ENCODE measurements at regions not wholly inside any gene's neighbourhood (a gene's known extent, or its start where the extent isn't known, plus 50 kb on each side); places are given as distances from the start of the nearest gene placed in this dataset.

DNA sequence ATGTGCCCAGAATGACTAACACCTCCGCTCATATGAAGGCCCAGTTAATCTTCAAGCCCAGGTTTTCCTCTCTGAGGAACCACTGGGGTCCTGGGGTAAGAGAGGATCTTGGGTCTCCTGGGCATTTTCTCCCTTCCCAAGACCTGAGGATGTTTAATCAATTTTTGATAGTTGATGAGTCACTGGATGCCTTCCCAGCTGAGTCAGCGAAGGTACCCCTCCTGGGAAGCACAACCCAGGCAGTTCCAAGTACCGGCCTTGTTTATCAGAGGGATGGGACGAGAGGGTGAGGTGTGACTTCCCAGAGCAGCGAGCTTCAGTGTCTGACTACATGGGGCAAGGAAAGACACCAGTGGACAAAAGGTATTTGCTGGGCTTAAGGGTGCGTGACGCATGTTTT is 119.6 kb upstream of the IL12B start:
- Histone ChIP-seq H3K27ac (ENCODE audit: low read depth, low read length) (peak overlapping the region; percentile 26), H4K20me1 (ENCODE audit: insufficient read depth, low read length) (no peaks in the 10 kb centered on the region), H2AFZ (ENCODE audit: low read depth, low read length) (no peak overlapping the region), H3K79me2 (ENCODE audit: insufficient read depth, low read length) (no peaks in the 10 kb centered on the region), H3K9me3 (ENCODE audit: insufficient read depth, low read depth, low read length) (no peaks in the 10 kb centered on the region), H3K4me3 (ENCODE audit: insufficient read depth, low read depth, low read length) (no peak overlapping the region), H3K4me1 (ENCODE audit: insufficient read depth, low read length) (peaks cover 25% of the 10 kb centered on the region), H3K36me3 (ENCODE audit: insufficient read depth, low read length) (no peaks in the 10 kb centered on the region), H3K9ac (ENCODE audit: low read length) (no peak overlapping the region), H3K4me2 (ENCODE audit: low read length) (peak overlapping the region; percentile 7), H3K27me3 (ENCODE audit: insufficient read depth, low read length) (no peaks in the 10 kb centered on the region)
- FAIRE-seq (no peak), DNase-seq (ENCODE audit: low read depth) (peak; percentile 70)
- H3K4me3 Mint-ChIP-seq (ENCODE audit: unreplicated experiment), result no peak overlapping the region
- peaks cover 21% of the 10 kb centered on the region for H3K4me1 Mint-ChIP-seq (ENCODE audit: low read depth, unreplicated experiment)
- no peaks in the 10 kb centered on the region for H3K36me3 Mint-ChIP-seq (ENCODE audit: low read depth, unreplicated experiment)
- H3K27me3 Mint-ChIP-seq (ENCODE audit: low read depth, unreplicated experiment), result peaks cover 15% of the 10 kb centered on the region
- H3K9me3 Mint-ChIP-seq (ENCODE audit: unreplicated experiment), result no peaks in the 10 kb centered on the region
- H3K27ac Mint-ChIP-seq (ENCODE audit: unreplicated experiment), result no peak overlapping the region
- TF ChIP-seq, protein P1, sequence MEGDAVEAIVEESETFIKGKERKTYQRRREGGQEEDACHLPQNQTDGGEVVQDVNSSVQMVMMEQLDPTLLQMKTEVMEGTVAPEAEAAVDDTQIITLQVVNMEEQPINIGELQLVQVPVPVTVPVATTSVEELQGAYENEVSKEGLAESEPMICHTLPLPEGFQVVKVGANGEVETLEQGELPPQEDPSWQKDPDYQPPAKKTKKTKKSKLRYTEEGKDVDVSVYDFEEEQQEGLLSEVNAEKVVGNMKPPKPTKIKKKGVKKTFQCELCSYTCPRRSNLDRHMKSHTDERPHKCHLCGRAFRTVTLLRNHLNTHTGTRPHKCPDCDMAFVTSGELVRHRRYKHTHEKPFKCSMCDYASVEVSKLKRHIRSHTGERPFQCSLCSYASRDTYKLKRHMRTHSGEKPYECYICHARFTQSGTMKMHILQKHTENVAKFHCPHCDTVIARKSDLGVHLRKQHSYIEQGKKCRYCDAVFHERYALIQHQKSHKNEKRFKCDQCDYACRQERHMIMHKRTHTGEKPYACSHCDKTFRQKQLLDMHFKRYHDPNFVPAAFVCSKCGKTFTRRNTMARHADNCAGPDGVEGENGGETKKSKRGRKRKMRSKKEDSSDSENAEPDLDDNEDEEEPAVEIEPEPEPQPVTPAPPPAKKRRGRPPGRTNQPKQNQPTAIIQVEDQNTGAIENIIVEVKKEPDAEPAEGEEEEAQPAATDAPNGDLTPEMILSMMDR (IDR thresholded peaks at IDR 0.05; ENCODE audit: insufficient read depth, low read depth, low read length), result no peak
- TF ChIP-seq EZH2 (IDR thresholded peaks at IDR 0.05; ENCODE audit: insufficient read depth, low read length), result no peak

DNA sequence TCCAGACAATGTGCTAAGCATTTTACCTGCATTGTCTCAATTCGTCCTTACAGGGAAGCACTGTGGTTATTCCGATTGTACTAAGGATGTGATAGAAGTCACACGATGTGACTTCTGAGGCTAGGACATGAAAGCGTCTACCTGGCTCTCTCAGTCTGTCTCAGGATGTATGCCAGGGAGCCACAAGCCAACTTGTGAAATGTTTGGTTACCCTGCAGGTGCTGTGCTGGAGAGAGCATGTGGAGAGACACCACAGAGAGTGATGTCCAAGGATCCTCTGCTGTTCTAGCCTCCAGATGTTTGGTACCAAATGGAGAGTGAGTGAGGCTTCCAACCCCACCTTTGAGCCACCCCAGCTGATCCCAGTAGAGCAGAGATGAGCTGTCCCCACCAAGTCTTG is 120.1 kb upstream of the IL12B start:
- TF ChIP-seq, protein P1 (IDR thresholded peaks at IDR 0.05; ENCODE audit: insufficient read depth, low read depth, low read length), result no peak
- TF ChIP-seq EZH2 (IDR thresholded peaks at IDR 0.05; ENCODE audit: insufficient read depth, low read length), result no peak
- Mint-ChIP-seq H3K9me3 (ENCODE audit: unreplicated experiment) (no peaks in the 10 kb centered on the region), H3K27ac (ENCODE audit: unreplicated experiment) (no peak overlapping the region), H3K4me1 (ENCODE audit: low read depth, unreplicated experiment) (peaks cover 21% of the 10 kb centered on the region), H3K27me3 (ENCODE audit: low read depth, unreplicated experiment) (peaks cover 15% of the 10 kb centered on the region), H3K36me3 (ENCODE audit: low read depth, unreplicated experiment) (no peaks in the 10 kb centered on the region), H3K4me3 (ENCODE audit: unreplicated experiment) (no peak overlapping the region)
- peak overlapping the region; percentile 7 for H3K4me2 ChIP-seq (ENCODE audit: low read length)
- no peaks in the 10 kb centered on the region for H3K36me3 ChIP-seq (ENCODE audit: insufficient read depth, low read length)
- peak overlapping the region; percentile 62 for H3K27ac ChIP-seq (ENCODE audit: low read depth, low read length)
- H3K9ac ChIP-seq (ENCODE audit: low read length), result peak overlapping the region; percentile 0
- no peaks in the 10 kb centered on the region for H3K9me3 ChIP-seq (ENCODE audit: insufficient read depth, low read depth, low read length)
- peaks cover 25% of the 10 kb centered on the region for H3K4me1 ChIP-seq (ENCODE audit: insufficient read depth, low read length)
- no peak for FAIRE-seq
- H2AFZ ChIP-seq (ENCODE audit: low read depth, low read length), result no peak overlapping the region
- DNase-seq (ENCODE audit: low read depth), result no peak
- no peaks in the 10 kb centered on the region for H3K79me2 ChIP-seq (ENCODE audit: insufficient read depth, low read length)
- H3K4me3 ChIP-seq (ENCODE audit: insufficient read depth, low read depth, low read length), result no peak overlapping the region
- H3K27me3 ChIP-seq (ENCODE audit: insufficient read depth, low read length), result no peaks in the 10 kb centered on the region
- no peaks in the 10 kb centered on the region for H4K20me1 ChIP-seq (ENCODE audit: insufficient read depth, low read length)

DNA sequence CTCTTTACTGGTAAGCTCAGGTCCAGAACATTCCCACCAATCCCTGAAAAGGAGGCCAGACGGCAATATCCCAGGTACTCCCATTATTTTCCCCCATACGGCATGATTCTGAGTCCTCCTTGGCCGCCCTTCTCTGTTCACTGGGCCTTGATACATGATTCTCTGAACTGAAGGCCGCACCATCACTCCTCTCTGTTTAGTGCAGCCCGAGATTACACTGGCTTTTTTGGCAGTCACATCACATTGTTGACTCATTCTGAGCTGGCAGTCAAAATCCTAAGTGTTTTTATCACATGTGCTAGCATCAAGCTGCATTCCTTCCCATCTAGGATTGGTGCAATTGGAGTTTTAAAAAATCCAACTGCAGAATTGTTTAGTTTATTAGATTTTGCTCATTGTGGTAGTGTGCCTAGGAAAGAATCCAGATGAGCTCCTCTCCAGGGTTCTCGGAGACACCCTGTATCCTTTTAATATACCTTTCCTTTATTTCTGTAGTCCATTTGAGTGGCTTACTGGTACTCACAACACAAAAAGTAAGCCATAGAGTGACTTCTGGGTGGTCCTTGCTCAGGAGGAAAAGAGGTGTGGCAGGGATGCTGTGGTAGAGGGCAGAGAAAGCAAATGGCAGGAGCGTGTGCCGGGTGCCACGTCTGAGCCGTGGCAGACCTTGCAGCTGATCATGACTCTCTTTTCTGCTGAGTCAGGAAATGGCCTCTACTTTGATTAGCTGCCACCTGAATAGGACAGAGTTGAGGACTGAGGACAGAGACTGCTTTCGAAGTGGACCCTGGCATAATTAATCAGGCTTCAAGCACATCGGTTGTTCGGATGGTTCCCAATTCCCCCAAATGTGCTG is 121.1 kb upstream of the IL12B start:
- peaks cover 7% of the 10 kb centered on the region for H3K27me3 Mint-ChIP-seq (ENCODE audit: low read depth, unreplicated experiment)
- Histone ChIP-seq H3K36me3 (ENCODE audit: insufficient read depth, low read length) (no peaks in the 10 kb centered on the region), H3K27ac (ENCODE audit: low read depth, low read length) (peak overlapping the region; percentile 62), H3K9ac (ENCODE audit: low read length) (peak overlapping the region; percentile 21), H3K4me1 (ENCODE audit: insufficient read depth, low read length) (peaks cover 25% of the 10 kb centered on the region), H4K20me1 (ENCODE audit: insufficient read depth, low read length) (no peaks in the 10 kb centered on the region), H3K79me2 (ENCODE audit: insufficient read depth, low read length) (no peaks in the 10 kb centered on the region), H3K4me3 (ENCODE audit: insufficient read depth, low read depth, low read length) (no peak overlapping the region), H3K4me2 (ENCODE audit: low read length) (peak overlapping the region; percentile 46), H3K9me3 (ENCODE audit: insufficient read depth, low read depth, low read length) (no peaks in the 10 kb centered on the region), H3K27me3 (ENCODE audit: insufficient read depth, low read length) (no peaks in the 10 kb centered on the region), H2AFZ (ENCODE audit: low read depth, low read length) (peak overlapping the region; percentile 6)
- DNase-seq (ENCODE audit: low read depth), result peak; percentile 97
- peak; percentile 97 for FAIRE-seq
- no peak for TF ChIP-seq EZH2 (IDR thresholded peaks at IDR 0.05; ENCODE audit: insufficient read depth, low read length)
- TF ChIP-seq, protein P1 (IDR thresholded peaks at IDR 0.05; ENCODE audit: insufficient read depth, low read depth, low read length), result no peak
- no peaks in the 10 kb centered on the region for H3K9me3 Mint-ChIP-seq (ENCODE audit: unreplicated experiment)
- H3K36me3 Mint-ChIP-seq (ENCODE audit: low read depth, unreplicated experiment), result no peaks in the 10 kb centered on the region
- no peak overlapping the region for H3K4me3 Mint-ChIP-seq (ENCODE audit: unreplicated experiment)
- peak overlapping the region; percentile 11 for H3K27ac Mint-ChIP-seq (ENCODE audit: unreplicated experiment)
- peaks cover 21% of the 10 kb centered on the region for H3K4me1 Mint-ChIP-seq (ENCODE audit: low read depth, unreplicated experiment)
